ENCODE measurements at regions not wholly inside any gene's neighbourhood (a gene's known extent, or its start where the extent isn't known, plus 50 kb on each side); places are given as distances from the start of the nearest gene placed in this dataset.

- TF ChIP-seq, protein P1, sequence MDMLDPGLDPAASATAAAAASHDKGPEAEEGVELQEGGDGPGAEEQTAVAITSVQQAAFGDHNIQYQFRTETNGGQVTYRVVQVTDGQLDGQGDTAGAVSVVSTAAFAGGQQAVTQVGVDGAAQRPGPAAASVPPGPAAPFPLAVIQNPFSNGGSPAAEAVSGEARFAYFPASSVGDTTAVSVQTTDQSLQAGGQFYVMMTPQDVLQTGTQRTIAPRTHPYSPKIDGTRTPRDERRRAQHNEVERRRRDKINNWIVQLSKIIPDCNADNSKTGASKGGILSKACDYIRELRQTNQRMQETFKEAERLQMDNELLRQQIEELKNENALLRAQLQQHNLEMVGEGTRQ (IDR thresholded peaks at IDR 0.05; ENCODE audit: low read length), result no peak
- no peak for TF ChIP-seq POLR2A (IDR thresholded peaks at IDR 0.05; ENCODE audit: control extremely low read depth in 1 of 2, low read depth in 2 of 2, low read length in 2 of 2)
- TF ChIP-seq TCF12 (IDR thresholded peaks at IDR 0.05; ENCODE audit: low read depth, low read length), result no peak
- no peak for TF ChIP-seq NRF1 (IDR thresholded peaks at IDR 0.05; ENCODE audit: low read depth, low read length)
These were observed 178.3 kb upstream of the AGR3 start (continued) for GRCh38 chr7:17060051-17060450.
